GM23248 (cell line): ENCODE measurements at regions not wholly inside any gene's neighbourhood (a gene's known extent, or its start where the extent isn't known, plus 50 kb on each side); places are given as distances from the start of the nearest gene placed in this dataset.

ENCODE experiments used
- EZH2 ChIP-seq: fragments of 200-600 bp; sonication (generic); IDR thresholded peaks from 2 replicates; pipeline ENCODE4 v1.6.1; 2018; ENCODE audit warnings: antibody characterized with exemption, mild to moderate bottlenecking; ENCODE audit not compliant: insufficient read depth, poor library complexity, severe bottlenecking
- EZH2phosphoT487 ChIP-seq: fragments of 200-600 bp; sonication (generic); IDR thresholded peaks from 2 replicates; pipeline ENCODE4 v1.6.1; 2018; ENCODE audit warnings: antibody characterized with exemption, moderate library complexity, mild to moderate bottlenecking, low read depth; ENCODE audit not compliant: insufficient read depth

- TF ChIP-seq EZH2: no peak
- TF ChIP-seq EZH2phosphoT487: no peak
These were observed 302.4 kb downstream of the PTGER3 start for GRCh38 chr1:70745199-70745598.
